ENCODE measurements at regions not wholly inside any gene's neighbourhood (a gene's known extent, or its start where the extent isn't known, plus 50 kb on each side); places are given as distances from the start of the nearest gene placed in this dataset.
A peak's percentile ranks its signal among the peaks of the same experiment; 100 is the strongest.

GRCh38 chr10:29403208-29403607 lies 114.3 kb downstream of the LYZL1 start:
- no peak for FAIRE-seq

GRCh38 chr10:29407280-29407858 lies 118.5 kb downstream of the LYZL1 start:
- peak; percentile 69 for FAIRE-seq

Data from G401.6 (cell line).